ENCODE measurements at regions not wholly inside any gene's neighbourhood (a gene's known extent, or its start where the extent isn't known, plus 50 kb on each side); places are given as distances from the start of the nearest gene placed in this dataset.

GRCh38 chr1:170290991-170291390 lies 145.2 kb downstream of the NTMT2 start:
- TF ChIP-seq EP300 (IDR thresholded peaks at IDR 0.05) (no peak), POLR2A (IDR thresholded peaks at IDR 0.05) (no peak), CTCF (IDR thresholded peaks at IDR 0.05) (no peak), POLR2AphosphoS5 (IDR thresholded peaks at IDR 0.05) (no peak)

GRCh38 chr1:170291516-170291915 lies 145.8 kb downstream of the NTMT2 start:
- Histone ChIP-seq H3K36me3 (no peaks in the 10 kb centered on the region), H3K9me3 (no peaks in the 10 kb centered on the region), H3K4me1 (no peaks in the 10 kb centered on the region), H3K27ac (no peak overlapping the region), H3K4me3 (no peak overlapping the region), H3K27me3 (no peaks in the 10 kb centered on the region)
- DNase-seq, result no peak
- 84 to 88% methylated on average over 4 of the region's 4 CpGs for WGBS, 2 donors
- intact Hi-C loops (cut with DNase I), result no loop called here
- no peak for TF ChIP-seq CTCF (IDR thresholded peaks at IDR 0.05)
- TF ChIP-seq EP300 (IDR thresholded peaks at IDR 0.05), result no peak
- TF ChIP-seq POLR2A (IDR thresholded peaks at IDR 0.05), result no peak
- no peak for TF ChIP-seq POLR2AphosphoS5 (IDR thresholded peaks at IDR 0.05)

More at GRCh38 chr1:170290991-170291390, 145.2 kb downstream of the NTMT2 start:
- intact Hi-C loops (cut with DNase I), result no loop called here
- Histone ChIP-seq H3K36me3 (no peaks in the 10 kb centered on the region), H3K27me3 (no peaks in the 10 kb centered on the region), H3K4me1 (no peaks in the 10 kb centered on the region), H3K9me3 (no peaks in the 10 kb centered on the region), H3K4me3 (no peak overlapping the region), H3K27ac (no peak overlapping the region)
- no peak for DNase-seq
- 75 to 81% methylated on average over 1 of the region's 1 CpG for WGBS, 2 donors

- no peak overlapping the region for H3K27ac ChIP-seq
- 52 to 55% methylated on average over 3 of the region's 3 CpGs for WGBS, 2 donors
- no peak for DNase-seq
- intact Hi-C loops (cut with DNase I), result no loop called here
- H3K9me3 ChIP-seq, result no peaks in the 10 kb centered on the region
- no peaks in the 10 kb centered on the region for H3K27me3 ChIP-seq
- H3K4me1 ChIP-seq, result no peaks in the 10 kb centered on the region
- H3K4me3 ChIP-seq, result no peak overlapping the region
- TF ChIP-seq POLR2A (IDR thresholded peaks at IDR 0.05), result no peak
- no peaks in the 10 kb centered on the region for H3K36me3 ChIP-seq
Observed at GRCh38 chr1:170296211-170296610, 150.5 kb downstream of the NTMT2 start.

- no peaks in the 10 kb centered on the region for H3K4me1 ChIP-seq
- no peak for DNase-seq
- no peaks in the 10 kb centered on the region for H3K36me3 ChIP-seq
- H3K27me3 ChIP-seq, result no peaks in the 10 kb centered on the region
- 56 to 68% methylated on average over 2 of the region's 2 CpGs for WGBS, 2 donors
- TF ChIP-seq EP300 (IDR thresholded peaks at IDR 0.05) (no peak), CTCF (IDR thresholded peaks at IDR 0.05) (no peak), POLR2AphosphoS5 (IDR thresholded peaks at IDR 0.05) (no peak), POLR2A (IDR thresholded peaks at IDR 0.05) (no peak)
- H3K27ac ChIP-seq, result no peak overlapping the region
- no peak overlapping the region for H3K4me3 ChIP-seq
- H3K9me3 ChIP-seq, result no peaks in the 10 kb centered on the region
- intact Hi-C loops (cut with DNase I), result no loop called here
Observed at GRCh38 chr1:170296642-170297041, 150.9 kb downstream of the NTMT2 start.

- no peak for TF ChIP-seq EP300 (IDR thresholded peaks at IDR 0.05)
- TF ChIP-seq POLR2A (IDR thresholded peaks at IDR 0.05), result no peak
- no peak for TF ChIP-seq POLR2AphosphoS5 (IDR thresholded peaks at IDR 0.05)
- TF ChIP-seq CTCF (IDR thresholded peaks at IDR 0.05), result no peak
- no peaks in the 10 kb centered on the region for H3K36me3 ChIP-seq
- no peak overlapping the region for H3K27ac ChIP-seq
- DNase-seq, result no peak
- no peak overlapping the region for H3K4me3 ChIP-seq
- WGBS, 2 donors, result 82 to 88% methylated on average over 3 of the region's 3 CpGs
- H3K27me3 ChIP-seq, result no peaks in the 10 kb centered on the region
- intact Hi-C loops (cut with DNase I), result no loop called here
- no peaks in the 10 kb centered on the region for H3K9me3 ChIP-seq
- H3K4me1 ChIP-seq, result no peaks in the 10 kb centered on the region
Observed at GRCh38 chr1:170301596-170301995, 155.8 kb downstream of the NTMT2 start.
